K562 (cell line): ENCODE measurements at regions not wholly inside any gene's neighbourhood (a gene's known extent, or its start where the extent isn't known, plus 50 kb on each side); places are given as distances from the start of the nearest gene placed in this dataset.

Source experiments
- ARNT ChIP-seq, 2 experiments: fragments of 450-650 bp; IDR thresholded peaks; 2 replicates each; pipeline ENCODE4 v1.6.1; 2016; ENCODE audit warnings: mild to moderate bottlenecking in 1 of 2
- CTCF ChIP-seq, 3 experiments: IDR thresholded peaks in 2 of 3; conservative IDR thresholded peaks in 1 of 3; 2 replicates each; pipeline ENCODE4 v1.5.1; 2011 to 2012; ENCODE audit warnings: low read length in 3 of 3, mild to moderate bottlenecking in 3 of 3, control low read depth in 2 of 3, improper control_type of control experiment in 1 of 3, inconsistent platforms in 1 of 3, low read depth in 1 of 3, mixed read lengths in 1 of 3, moderate library complexity in 1 of 3; ENCODE audit not compliant: insufficient read depth in 2 of 3
- DDX20 ChIP-seq: fragments of 450-650 bp; IDR thresholded peaks from 2 replicates; pipeline ENCODE4 v1.6.1; 2016; ENCODE audit warnings: missing genetic modification characterization, low read depth, mild to moderate bottlenecking, missing compliant biosample characterization, moderate library complexity
- MCM2 ChIP-seq: fragments of 450-650 bp; IDR thresholded peaks from 2 replicates; pipeline ENCODE4 v1.6.1; 2017; ENCODE audit warnings: low read depth, mild to moderate bottlenecking
- REST ChIP-seq, 2 experiments: fragments of 450-650 bp; formaldehyde crosslinking in 1 of 2; IDR thresholded peaks; 2 replicates each; pipeline versions ENCODE4 v1.4.0 to v1.6.1; 2014 to 2020; ENCODE audit warnings: mild to moderate bottlenecking in 2 of 2, borderline replicate concordance in 1 of 2, low read depth in 1 of 2
- ZNF217 ChIP-seq: sonication (generic); formaldehyde crosslinking; IDR thresholded peaks from 2 replicates; pipeline ENCODE4 v1.8.0; 2022; ENCODE audit warnings: mild to moderate bottlenecking, missing genetic modification reagents
- ZNF407 ChIP-seq: fragments of 450-650 bp; IDR thresholded peaks from 2 replicates; pipeline ENCODE4 v1.6.1; 2016; ENCODE audit warnings: low read depth

- no peak for TF ChIP-seq REST (IDR thresholded peaks at IDR 0.05; ENCODE audit: borderline replicate concordance)
- TF ChIP-seq REST (CRISPR knock-in tag; IDR thresholded peaks at IDR 0.05; ENCODE audit: low read depth) = no peak
- no peak for TF ChIP-seq ZNF407
- TF ChIP-seq CTCF (IDR thresholded peaks at IDR 0.05 in 2 of 3, conservative IDR thresholded peaks at IDR 0.05 in 1 of 3; ENCODE audit: insufficient read depth in 2 of 3, low read depth in 1 of 3, low read length in 3 of 3) = no peak
- TF ChIP-seq MCM2 = no peak
- no peak for TF ChIP-seq DDX20 (tag)
- TF ChIP-seq ARNT (IDR thresholded peaks at IDR 0.05) = no peak
- TF ChIP-seq ZNF217 (CRISPR knock-in tag) = no peak
- TF ChIP-seq, all 486 proteins: peak for 0
Observed at GRCh38 chr4:181331214-181331613, 912.0 kb upstream of the TENM3 start (continued).
